ENCODE measurements at regions not wholly inside any gene's neighbourhood (a gene's known extent, or its start where the extent isn't known, plus 50 kb on each side); places are given as distances from the start of the nearest gene placed in this dataset.

DNA sequence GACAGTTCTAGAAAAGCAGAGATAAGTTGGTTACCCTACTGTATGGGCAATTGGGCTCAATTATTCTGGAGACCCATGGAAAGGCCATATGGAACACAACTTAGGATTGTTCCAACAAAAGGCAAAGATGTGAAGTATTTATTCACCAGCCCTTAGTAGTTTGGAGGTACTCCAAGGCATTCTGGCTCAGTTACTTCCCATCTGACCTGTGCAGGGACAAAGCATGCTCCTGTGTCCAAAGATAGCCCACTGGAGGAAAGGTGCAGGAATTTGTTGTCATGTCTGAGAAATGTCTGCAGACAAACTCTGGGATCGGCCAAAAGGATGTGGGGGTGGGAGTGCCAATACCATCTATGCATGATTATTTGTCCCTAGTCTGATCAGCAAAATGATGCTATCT, 279.5 kb upstream of the PTGER4 start:
- ATAC-seq (peak; percentile 42 to 81 (median 46)), DNase-seq (peak in 1 of 5 donors; percentile 26)
- Histone ChIP-seq H3K27me3 (no peaks in the 10 kb centered on the region), H3K4me1 (peaks cover 0 to 35% (median 9%) of the 10 kb centered on the region in 12 donors), H3K36me3 (no peaks in the 10 kb centered on the region), H3K4me3 (no peak overlapping the region), H3K9me3 (no peaks in the 10 kb centered on the region), H3K27ac (no peak overlapping the region)
- no peak for TF ChIP-seq POLR2A (IDR thresholded peaks at IDR 0.05)
- TF ChIP-seq CTCF (IDR thresholded peaks at IDR 0.05) = no peak
- 36 to 65% (median 60%) methylated on average over 1 of the region's 1 CpG for WGBS, 4 donors
- intact Hi-C loops (cut with DNase I) = loop anchor here in 2 of 10 donors (5.0 to 10.0 kb wide), 2 partner anchors 285 to 287 kb away; no protein-coding TSS in a partner anchor

DNA sequence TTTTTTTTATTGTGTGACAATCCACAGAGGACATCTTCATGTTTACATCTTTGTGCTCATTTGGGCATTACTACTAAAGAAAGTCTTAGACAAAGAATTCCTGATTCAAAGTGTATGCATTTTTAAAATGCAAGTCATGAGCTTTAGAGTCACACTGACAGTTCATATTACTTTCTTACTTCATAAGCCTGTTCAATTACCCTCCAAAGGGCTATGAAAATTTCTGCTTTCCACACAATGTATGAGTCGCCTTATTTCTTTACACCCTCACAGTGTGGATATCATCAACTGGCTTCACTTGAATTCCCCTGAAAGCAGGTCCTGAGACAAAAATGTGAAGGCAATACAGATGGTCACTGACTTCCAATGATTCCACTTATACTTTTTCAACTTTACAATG, 280.4 kb upstream of the PTGER4 start:
- intact Hi-C loops (cut with DNase I) = loop anchor here in 2 of 10 donors (10.0 kb wide), 1 partner anchor 285 kb away; no protein-coding TSS in a partner anchor
- Histone ChIP-seq H3K4me3 (no peak overlapping the region), H3K27me3 (no peaks in the 10 kb centered on the region), H3K4me1 (peaks cover 0 to 26% (median under 1%) of the 10 kb centered on the region in 12 donors), H3K27ac (no peak overlapping the region), H3K36me3 (no peaks in the 10 kb centered on the region), H3K9me3 (no peaks in the 10 kb centered on the region)
- ATAC-seq = no peak
- TF ChIP-seq CTCF (IDR thresholded peaks at IDR 0.05) (no peak), POLR2A (IDR thresholded peaks at IDR 0.05) (no peak)
- whole genome bisulfite sequencing, 4 donors = 82 to 100% (median 92%) methylated on average over 1 of the region's 1 CpG
- DNase-seq = no peak

DNA sequence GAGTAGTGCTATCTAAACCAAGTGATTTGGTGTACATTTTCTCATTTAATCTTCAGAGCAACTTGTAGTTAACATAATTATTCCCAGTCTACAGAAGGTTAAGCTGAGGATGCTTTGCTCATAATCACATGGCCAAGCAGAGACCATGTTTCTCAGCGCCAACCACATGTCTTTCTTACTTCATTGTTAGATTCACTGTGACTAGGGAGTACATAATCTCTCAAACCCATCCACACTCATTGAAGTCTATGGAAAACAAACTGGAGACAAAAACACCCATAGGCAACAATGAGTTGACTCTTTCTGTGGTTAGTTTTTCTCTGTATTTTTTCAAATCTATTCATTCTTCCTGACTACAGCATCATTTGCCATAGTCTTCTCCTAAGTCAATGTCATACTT, 281.7 kb upstream of the PTGER4 start:
- Histone ChIP-seq H3K27me3 (no peaks in the 10 kb centered on the region), H3K9me3 (no peaks in the 10 kb centered on the region), H3K27ac (no peak overlapping the region), H3K4me3 (no peak overlapping the region), H3K4me1 (peaks cover 0 to 21% (median under 1%) of the 10 kb centered on the region in 12 donors), H3K36me3 (no peaks in the 10 kb centered on the region)
- no peak for DNase-seq
- intact Hi-C loops (cut with DNase I) = loop anchor here in 2 of 10 donors (10.0 kb wide), 1 partner anchor 287 kb away; no protein-coding TSS in a partner anchor
- ATAC-seq = no peak
- WGBS, 4 donors = 88 to 94% (median 91%) methylated on average over 1 of the region's 1 CpG
- TF ChIP-seq POLR2A (IDR thresholded peaks at IDR 0.05) (no peak), CTCF (IDR thresholded peaks at IDR 0.05) (no peak)

DNA sequence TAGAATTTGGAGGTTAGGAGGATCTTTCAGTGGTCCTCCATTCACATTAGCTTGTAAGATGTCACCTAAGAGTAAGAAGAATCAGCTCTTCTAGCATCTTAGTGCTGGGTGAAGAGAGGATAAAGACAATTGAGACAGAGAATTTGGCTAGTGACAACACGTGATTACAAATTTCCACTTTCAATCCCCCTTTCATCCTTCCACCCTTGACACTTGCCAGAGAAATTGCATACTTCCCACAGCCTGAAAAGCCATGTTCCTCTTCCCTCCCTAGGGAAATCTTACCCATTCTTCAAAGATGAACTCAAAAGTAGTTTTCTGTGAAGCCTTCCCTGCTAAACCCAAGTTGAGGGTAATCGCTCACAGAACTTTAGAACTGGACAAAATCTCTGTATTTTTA, 282.6 kb upstream of the PTGER4 start:
- WGBS, 4 donors = 42 to 75% (median 60%) methylated on average over 2 of the region's 2 CpGs
- DNase-seq = no peak
- TF ChIP-seq POLR2A (IDR thresholded peaks at IDR 0.05) (no peak), CTCF (IDR thresholded peaks at IDR 0.05) (no peak)
- no peak overlapping the region for H3K27ac ChIP-seq
- intact Hi-C loops (cut with DNase I) = loop anchor here in 2 of 10 donors (10.0 kb wide), 1 partner anchor 288 kb away; no protein-coding TSS in a partner anchor
- no peaks in the 10 kb centered on the region for H3K27me3 ChIP-seq
- ATAC-seq = no peak
- H3K9me3 ChIP-seq = no peaks in the 10 kb centered on the region
- peaks cover 0 to 27% (median 6%) of the 10 kb centered on the region in 12 donors for H3K4me1 ChIP-seq
- H3K36me3 ChIP-seq = no peaks in the 10 kb centered on the region
- H3K4me3 ChIP-seq = no peak overlapping the region

All from heart left ventricle (tissue), 16 donors.